DND-41 (cell line): ENCODE measurements at regions not wholly inside any gene's neighbourhood (a gene's known extent, or its start where the extent isn't known, plus 50 kb on each side); places are given as distances from the start of the nearest gene placed in this dataset.

Source experiments
- ATAC-seq: fragments of 200-7000 bp; cut with Tn5 transposase; 3 replicates; pipeline ENCODE4 v1.9.1; 2021; ENCODE audit warnings: low read depth; ENCODE audit not compliant: insufficient read depth
- DNase-seq: peaks from one replicate; pipeline ENCODE4 v3.0.0-alpha.2; 2020
- H2AFZ ChIP-seq: 2 replicates; pipeline ENCODE4 v1.6.0; 2012; ENCODE audit warnings: low read depth, low read length
- H3K27ac ChIP-seq: 2 replicates; pipeline ENCODE4 v1.5.1; 2012; ENCODE audit warnings: low read length, inconsistent platforms
- H3K27me3 ChIP-seq: fragments of 200-600 bp; sonication (generic); 2 replicates; pipeline ENCODE4 v1.6.0; 2012; ENCODE audit warnings: low read length, mild to moderate bottlenecking, inconsistent platforms; ENCODE audit not compliant: insufficient read depth, poor library complexity
- H3K36me3 ChIP-seq: 2 replicates; pipeline ENCODE4 v1.5.1; 2012; ENCODE audit warnings: low read length, inconsistent platforms; ENCODE audit not compliant: insufficient read depth
- H3K4me1 ChIP-seq: 2 replicates; pipeline ENCODE4 v1.5.1; 2012; ENCODE audit warnings: mild to moderate bottlenecking, low read length; ENCODE audit not compliant: insufficient read depth
- H3K4me2 ChIP-seq: 2 replicates; pipeline ENCODE4 v1.6.0; 2012; ENCODE audit warnings: mild to moderate bottlenecking, moderate library complexity, low read length, inconsistent platforms; ENCODE audit not compliant: insufficient read depth
- H3K4me3 ChIP-seq, 2 experiments: fragments of 200-600 bp in 1 of 2; shearing (Covaris generic) in 1 of 2; 2 replicates each; pipeline ENCODE4 v1.5.1; 2012 to 2016; ENCODE audit warnings: inconsistent platforms in 2 of 2, low read length in 2 of 2, mild to moderate bottlenecking in 2 of 2, low read depth in 1 of 2, moderate library complexity in 1 of 2
- H3K79me2 ChIP-seq: 2 replicates; pipeline ENCODE4 v1.6.0; 2012; ENCODE audit warnings: low read length, inconsistent platforms; ENCODE audit not compliant: insufficient read depth
- H3K9ac ChIP-seq: 2 replicates; pipeline ENCODE4 v1.6.0; 2012; ENCODE audit warnings: low read depth, mild to moderate bottlenecking, inconsistent platforms, low read length, moderate library complexity
- H3K9me3 ChIP-seq: 2 replicates; pipeline ENCODE4 v1.5.1; 2012; ENCODE audit warnings: low read length, moderate library complexity, mild to moderate bottlenecking, inconsistent platforms; ENCODE audit not compliant: insufficient read depth, severe bottlenecking
- H4K20me1 ChIP-seq: 2 replicates; pipeline ENCODE4 v1.6.0; 2012; ENCODE audit warnings: low read length; ENCODE audit not compliant: insufficient read depth
- CTCF ChIP-seq: IDR thresholded peaks from 2 replicates; pipeline ENCODE4 v1.5.1; 2012; ENCODE audit warnings: borderline replicate concordance, low read length, moderate library complexity, mild to moderate bottlenecking; ENCODE audit not compliant: poor library complexity, severe bottlenecking; ENCODE audit errors: extremely low read depth
- EZH2 ChIP-seq: IDR thresholded peaks from 3 replicates; pipeline ENCODE4 v1.6.1; 2012; ENCODE audit warnings: borderline replicate concordance, low read depth, mild to moderate bottlenecking, moderate library complexity, low read length, inconsistent platforms; ENCODE audit not compliant: severe bottlenecking

- TF ChIP-seq EZH2 (no peak), CTCF (no peak)
- H3K9me3 ChIP-seq: no peaks in the 10 kb centered on the region
- no peak overlapping the region for H3K4me3 ChIP-seq
- ATAC-seq: no peak
- H3K27ac ChIP-seq: no peak overlapping the region
- no peaks in the 10 kb centered on the region for H3K4me1 ChIP-seq
- DNase-seq: no peak
- no peak overlapping the region for H3K4me2 ChIP-seq
- no peaks in the 10 kb centered on the region for H4K20me1 ChIP-seq
- H3K79me2 ChIP-seq: no peaks in the 10 kb centered on the region
- H3K36me3 ChIP-seq: no peaks in the 10 kb centered on the region
- H3K9ac ChIP-seq: no peak overlapping the region
- no peak overlapping the region for H2AFZ ChIP-seq
- H3K27me3 ChIP-seq: no peaks in the 10 kb centered on the region
These were observed 72.5 kb upstream of the CLDN14 start for GRCh38 chr21:36552434-36552785.

GRCh38 chr21:36553406-36553805, 73.5 kb upstream of the CLDN14 start:
- no peaks in the 10 kb centered on the region for H3K36me3 ChIP-seq
- no peaks in the 10 kb centered on the region for H3K27me3 ChIP-seq
- no peak overlapping the region for H3K4me3 ChIP-seq
- TF ChIP-seq CTCF (no peak), EZH2 (no peak)
- no peak overlapping the region for H3K27ac ChIP-seq
- H2AFZ ChIP-seq: no peak overlapping the region
- ATAC-seq: no peak
- H3K9me3 ChIP-seq: no peaks in the 10 kb centered on the region
- H3K79me2 ChIP-seq: no peaks in the 10 kb centered on the region
- no peak overlapping the region for H3K4me2 ChIP-seq
- no peaks in the 10 kb centered on the region for H4K20me1 ChIP-seq
- no peak overlapping the region for H3K9ac ChIP-seq
- no peak for DNase-seq
- H3K4me1 ChIP-seq: no peaks in the 10 kb centered on the region

GRCh38 chr21:36554411-36555157, 74.7 kb upstream of the CLDN14 start:
- H2AFZ ChIP-seq: no peak overlapping the region
- H3K9me3 ChIP-seq: no peaks in the 10 kb centered on the region
- H3K4me1 ChIP-seq: no peaks in the 10 kb centered on the region
- H3K79me2 ChIP-seq: no peaks in the 10 kb centered on the region
- no peak for ATAC-seq
- H3K27ac ChIP-seq: no peak overlapping the region
- no peaks in the 10 kb centered on the region for H4K20me1 ChIP-seq
- no peak for DNase-seq
- H3K4me3 ChIP-seq: no peak overlapping the region
- no peaks in the 10 kb centered on the region for H3K27me3 ChIP-seq
- TF ChIP-seq EZH2: no peak
- no peaks in the 10 kb centered on the region for H3K36me3 ChIP-seq
- H3K4me2 ChIP-seq: no peak overlapping the region
- H3K9ac ChIP-seq: no peak overlapping the region

GRCh38 chr21:36555199-36555800, 75.4 kb upstream of the CLDN14 start:
- ATAC-seq: no peak
- no peak overlapping the region for H3K4me2 ChIP-seq
- H3K4me1 ChIP-seq: no peaks in the 10 kb centered on the region
- no peak for TF ChIP-seq CTCF
- no peak for DNase-seq
- H4K20me1 ChIP-seq: no peaks in the 10 kb centered on the region
- H3K27me3 ChIP-seq: no peaks in the 10 kb centered on the region
- H3K4me3 ChIP-seq: no peak overlapping the region
- H3K9me3 ChIP-seq: no peaks in the 10 kb centered on the region
- H3K9ac ChIP-seq: no peak overlapping the region
- H3K27ac ChIP-seq: no peak overlapping the region
- H3K79me2 ChIP-seq: no peaks in the 10 kb centered on the region
- no peaks in the 10 kb centered on the region for H3K36me3 ChIP-seq
- H2AFZ ChIP-seq: no peak overlapping the region
